Trophoblast cell (in vitro differentiated cells and primary cell): ENCODE measurements at regions not wholly inside any gene's neighbourhood (a gene's known extent, or its start where the extent isn't known, plus 50 kb on each side); places are given as distances from the start of the nearest gene placed in this dataset.
A peak's percentile ranks its signal among the peaks of the same experiment; 100 is the strongest.

Experiments
- DNase-seq, 2 donors: peaks; one replicate each; pipeline ENCODE4 v3.0.0-alpha.2; 2016
- H2AFZ ChIP-seq: 2 replicates; pipeline ENCODE4 v1.6.1; 2013; ENCODE audit warnings: low read length, moderate library complexity, mild to moderate bottlenecking; ENCODE audit not compliant: insufficient read depth, poor library complexity
- H2AK5ac ChIP-seq: 2 replicates; pipeline ENCODE4 v1.6.1; 2013; ENCODE audit warnings: mild to moderate bottlenecking, low read length
- H2BK120ac ChIP-seq: 2 replicates; pipeline ENCODE4 v1.6.1; 2013; ENCODE audit warnings: low read length, mild to moderate bottlenecking, moderate library complexity; ENCODE audit not compliant: insufficient read depth, poor library complexity
- H2BK12ac ChIP-seq: 2 replicates; pipeline ENCODE4 v1.6.1; 2013; ENCODE audit warnings: mild to moderate bottlenecking, low read length, moderate library complexity
- H2BK5ac ChIP-seq: 2 replicates; pipeline ENCODE4 v1.6.1; 2013; ENCODE audit warnings: low read length, low read depth, moderate library complexity, mild to moderate bottlenecking; ENCODE audit not compliant: poor library complexity
- H3K14ac ChIP-seq: 2 replicates; pipeline ENCODE4 v1.6.1; 2013; ENCODE audit warnings: mild to moderate bottlenecking, low read length
- H3K18ac ChIP-seq: 2 replicates; pipeline ENCODE4 v1.6.1; 2013; ENCODE audit warnings: mild to moderate bottlenecking, low read length
- H3K23ac ChIP-seq: 2 replicates; pipeline ENCODE4 v1.6.1; 2013; ENCODE audit warnings: low read length
- H3K27ac ChIP-seq: 2 replicates; pipeline ENCODE4 v1.5.1; 2013; ENCODE audit warnings: low read depth, mild to moderate bottlenecking, inconsistent platforms, low read length, moderate library complexity
- H3K27me3 ChIP-seq: 2 replicates; pipeline ENCODE4 v1.6.1; 2013; ENCODE audit warnings: inconsistent platforms, mild to moderate bottlenecking, low read length, moderate library complexity; ENCODE audit not compliant: insufficient read depth
- H3K36me3 ChIP-seq, 2 experiments: 1 replicate in 1 of 2; 2 replicates in 1 of 2; pipeline ENCODE4 v1.6.1; 2013; ENCODE audit warnings: low read length in 2 of 2, mild to moderate bottlenecking in 2 of 2, moderate library complexity in 1 of 2; ENCODE audit not compliant: insufficient read depth in 2 of 2, control insufficient read depth in 1 of 2
- H3K4ac ChIP-seq: 2 replicates; pipeline ENCODE4 v1.6.1; 2013; ENCODE audit warnings: low read depth, mild to moderate bottlenecking, low read length, moderate library complexity
- H3K4me1 ChIP-seq, 2 experiments: 1 replicate in 1 of 2; 2 replicates in 1 of 2; pipeline ENCODE4 v1.6.1; 2013; ENCODE audit warnings: low read length in 2 of 2, mild to moderate bottlenecking in 2 of 2, moderate library complexity in 1 of 2; ENCODE audit not compliant: insufficient read depth in 2 of 2, control insufficient read depth in 1 of 2
- H3K4me2 ChIP-seq: 2 replicates; pipeline ENCODE4 v1.6.1; 2013; ENCODE audit warnings: inconsistent platforms, mild to moderate bottlenecking, low read length, moderate library complexity
- H3K4me3 ChIP-seq: 2 replicates; pipeline ENCODE4 v1.5.1; 2013; ENCODE audit warnings: mild to moderate bottlenecking, low read depth, low read length, inconsistent platforms
- H3K79me1 ChIP-seq: one replicate; pipeline ENCODE4 v1.6.1; 2013; ENCODE audit warnings: low read length
- H3K79me2 ChIP-seq: 2 replicates; pipeline ENCODE4 v1.6.1; 2013; ENCODE audit warnings: low read length, mild to moderate bottlenecking; ENCODE audit not compliant: control insufficient read depth, insufficient read depth, poor library complexity
- H3K9ac ChIP-seq: 2 replicates; pipeline ENCODE4 v1.6.1; 2013; ENCODE audit warnings: mild to moderate bottlenecking, low read length
- H3K9me3 ChIP-seq: 2 replicates; pipeline ENCODE4 v1.6.1; 2013; ENCODE audit warnings: low read depth, mild to moderate bottlenecking, control low read depth, inconsistent platforms, low read length; ENCODE audit not compliant: insufficient read depth
- H4K12ac ChIP-seq: 2 replicates; pipeline ENCODE4 v1.6.1; 2013; ENCODE audit warnings: low read depth, mild to moderate bottlenecking, low read length, moderate library complexity
- H4K8ac ChIP-seq: 2 replicates; pipeline ENCODE4 v1.6.1; 2013; ENCODE audit warnings: low read depth, mild to moderate bottlenecking, low read length, moderate library complexity
- H4K91ac ChIP-seq: one replicate; pipeline ENCODE4 v1.6.1; 2013; ENCODE audit warnings: low read depth, mild to moderate bottlenecking, low read length, moderate library complexity
- WGBS: extraction: QIAGEN DNeasy Blood & Tissue Kit; methylation state at CpG from one replicate; pipeline ENCODE4 v1.1.7; 2013; ENCODE audit warnings: missing lambda C conversion rate; ENCODE audit not compliant: insufficient read length, insufficient coverage; ENCODE audit errors: extremely low coverage; 5-methylcytosine and 5-hydroxymethylcytosine counted together

DNA sequence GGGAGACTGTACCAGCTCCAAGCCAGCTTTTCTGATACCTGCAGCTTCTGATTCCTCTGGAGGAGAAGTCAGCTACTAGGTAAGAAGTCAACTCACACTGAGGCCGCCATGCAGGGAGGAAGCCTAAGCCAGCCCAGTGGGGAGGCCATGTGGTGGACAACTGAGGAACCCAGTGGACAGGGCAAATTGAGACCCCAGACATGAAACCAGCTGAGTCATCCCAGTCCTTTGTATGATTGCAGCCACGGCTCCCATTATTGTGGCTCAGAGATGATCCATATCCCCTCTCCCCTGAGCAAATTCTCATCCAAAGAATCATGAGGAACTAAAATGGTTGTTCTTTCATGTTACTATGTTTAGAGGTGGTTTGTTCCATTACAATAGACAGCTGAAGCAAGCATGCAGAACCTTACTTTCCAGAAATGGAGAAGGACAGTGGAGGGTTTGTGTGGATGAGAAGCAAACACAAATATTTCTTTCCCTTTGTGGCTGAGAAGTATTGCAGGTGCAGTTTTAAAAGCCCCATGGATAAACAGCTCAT is 1147.3 kb upstream of the TMEM132C start:
- Histone ChIP-seq H3K27ac (no peak overlapping the region), H3K4me3 (no peak overlapping the region), H2BK5ac (no peak overlapping the region), H3K23ac (no peak overlapping the region), H3K27me3 (no peaks in the 10 kb centered on the region), H3K79me2 (no peaks in the 10 kb centered on the region), H4K8ac (no peak overlapping the region), H2AK5ac (no peak overlapping the region), H3K9ac (no peak overlapping the region), H4K91ac (no peak overlapping the region), H3K9me3 (peaks cover 2% of the 10 kb centered on the region), H3K4me1 (no peaks in the 10 kb centered on the region), H2BK120ac (no peak overlapping the region), H3K36me3 (no peaks in the 10 kb centered on the region), H3K14ac (no peak overlapping the region), H3K79me1 (no peaks in the 10 kb centered on the region), H3K4me2 (no peak overlapping the region), H4K12ac (no peak overlapping the region), H3K4ac (no peak overlapping the region), H3K18ac (no peak overlapping the region), H2BK12ac (no peak overlapping the region), H2AFZ (no peak overlapping the region)
- no CpG with 5 or more reads among the region's 2 CpGs for WGBS
- no peak for DNase-seq

DNA sequence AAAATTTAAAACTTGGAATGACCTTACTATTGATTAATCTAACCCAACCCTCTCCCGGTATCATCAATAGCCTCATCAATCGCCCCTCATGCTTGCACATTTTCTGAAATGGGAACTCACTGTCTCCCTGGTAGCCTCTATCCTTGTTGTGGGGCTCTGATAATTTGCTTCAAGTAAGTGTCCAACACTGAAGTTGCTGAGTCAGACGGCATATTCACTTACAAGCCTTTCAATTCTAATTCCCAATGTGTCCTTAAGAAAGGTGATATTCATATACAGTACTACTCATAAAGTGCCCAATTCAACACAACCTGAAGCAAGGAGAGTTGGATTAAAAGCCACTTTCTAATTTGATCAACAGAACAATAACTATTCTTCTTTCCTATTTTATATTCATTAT is 1146.1 kb upstream of the TMEM132C start:
- Histone ChIP-seq H2AFZ (no peak overlapping the region), H3K27me3 (no peaks in the 10 kb centered on the region), H3K4ac (no peak overlapping the region), H3K14ac (no peak overlapping the region), H3K4me2 (no peak overlapping the region), H3K4me1 (peaks cover 0 to 3% of the 10 kb centered on the region in 2 experiments), H3K79me1 (no peaks in the 10 kb centered on the region), H4K8ac (no peak overlapping the region), H4K12ac (no peak overlapping the region), H3K4me3 (no peak overlapping the region), H4K91ac (no peak overlapping the region), H3K27ac (no peak overlapping the region), H3K9me3 (peaks cover 2% of the 10 kb centered on the region), H2BK12ac (no peak overlapping the region), H3K36me3 (no peaks in the 10 kb centered on the region), H3K9ac (no peak overlapping the region), H2AK5ac (no peak overlapping the region), H3K79me2 (no peaks in the 10 kb centered on the region), H2BK5ac (no peak overlapping the region), H2BK120ac (no peak overlapping the region), H3K18ac (no peak overlapping the region), H3K23ac (no peak overlapping the region)
- DNase-seq, result no peak
- no CpG with 5 or more reads among the region's 3 CpGs for WGBS

DNA sequence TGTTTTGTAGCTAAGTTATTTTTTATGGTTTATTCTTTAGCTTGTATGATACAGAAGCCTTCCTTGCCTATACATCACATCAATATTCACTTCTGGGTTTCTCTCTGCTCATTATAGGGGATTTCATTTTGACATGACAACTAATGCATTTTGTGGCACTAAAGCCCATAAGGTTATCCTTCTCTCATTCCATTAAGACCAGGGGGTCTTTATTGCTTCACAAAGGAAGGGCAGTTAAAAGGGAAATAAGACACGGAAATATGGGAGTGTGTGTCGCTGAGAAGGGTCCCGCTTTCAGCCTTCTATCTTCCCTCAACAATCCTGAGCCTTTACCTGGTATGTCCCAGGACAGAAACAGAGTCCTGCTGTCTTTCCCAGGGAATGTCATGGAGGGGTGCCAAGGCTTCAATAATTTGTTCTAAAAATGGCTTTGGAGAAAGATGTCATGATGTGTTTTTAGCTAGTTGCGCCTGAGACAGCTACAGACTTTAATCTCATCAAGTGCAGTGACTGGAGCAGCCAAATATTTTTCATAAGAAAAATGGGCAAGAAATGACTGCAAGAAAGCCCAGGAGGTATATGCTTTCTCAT is 1145.4 kb upstream of the TMEM132C start:
- Histone ChIP-seq H3K4me1 (peaks cover 0 to 6% of the 10 kb centered on the region in 2 experiments), H3K4ac (no peak overlapping the region), H4K91ac (no peak overlapping the region), H3K9me3 (peaks cover 2% of the 10 kb centered on the region), H3K27ac (no peak overlapping the region), H4K12ac (no peak overlapping the region), H3K79me1 (no peaks in the 10 kb centered on the region), H3K4me3 (no peak overlapping the region), H2AFZ (no peak overlapping the region), H2AK5ac (no peak overlapping the region), H3K18ac (no peak overlapping the region), H3K27me3 (no peaks in the 10 kb centered on the region), H2BK5ac (no peak overlapping the region), H3K14ac (no peak overlapping the region), H2BK120ac (no peak overlapping the region), H2BK12ac (no peak overlapping the region), H4K8ac (no peak overlapping the region), H3K23ac (no peak overlapping the region), H3K9ac (no peak overlapping the region), H3K79me2 (no peaks in the 10 kb centered on the region), H3K36me3 (no peaks in the 10 kb centered on the region), H3K4me2 (no peak overlapping the region)
- WGBS, result no CpG with 5 or more reads among the region's 4 CpGs
- no peak for DNase-seq

DNA sequence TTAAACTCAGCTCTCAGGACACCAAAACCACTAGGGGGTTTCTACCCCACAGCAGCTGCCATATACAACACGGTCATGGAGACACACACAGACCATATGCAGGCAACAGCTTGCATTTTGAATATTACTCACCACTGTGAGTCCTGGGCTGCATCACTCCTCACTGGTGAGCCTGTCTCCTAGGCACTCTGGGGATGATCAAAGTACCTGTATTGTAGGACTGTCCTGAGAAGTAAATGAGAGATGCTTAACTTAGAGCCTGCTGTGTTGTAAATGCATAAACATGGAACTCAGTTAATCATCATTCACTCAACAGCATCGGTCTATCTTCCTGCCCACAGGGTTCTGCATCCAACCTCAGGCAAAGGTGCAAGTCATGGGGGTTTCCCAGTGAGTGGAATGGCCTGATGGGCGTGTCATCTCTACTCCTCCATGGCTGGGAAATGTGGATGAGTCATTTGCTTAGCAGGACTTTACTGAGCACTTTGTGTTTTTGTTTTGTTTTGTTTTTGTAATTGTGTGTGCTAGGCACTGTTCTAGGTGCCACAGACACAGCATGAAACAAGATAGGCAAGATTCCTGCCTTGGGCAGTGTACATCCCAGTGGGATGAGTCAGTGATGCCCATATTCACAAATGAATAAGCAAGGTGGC is 1141.2 kb upstream of the TMEM132C start:
- no CpG with 5 or more reads among the region's 3 CpGs for WGBS
- Histone ChIP-seq H3K36me3 (no peaks in the 10 kb centered on the region), H2BK5ac (no peak overlapping the region), H2BK12ac (no peak overlapping the region), H3K4me3 (no peak overlapping the region), H4K91ac (no peak overlapping the region), H3K9ac (no peak overlapping the region), H2AFZ (no peak overlapping the region), H4K8ac (no peak overlapping the region), H3K27ac (no peak overlapping the region), H3K4me1 (peaks cover 0 to 6% of the 10 kb centered on the region in 2 experiments), H2AK5ac (no peak overlapping the region), H3K27me3 (no peaks in the 10 kb centered on the region), H3K9me3 (no peaks in the 10 kb centered on the region), H3K79me2 (no peaks in the 10 kb centered on the region), H4K12ac (no peak overlapping the region), H3K23ac (no peak overlapping the region), H2BK120ac (no peak overlapping the region), H3K18ac (no peak overlapping the region), H3K4me2 (no peak overlapping the region), H3K79me1 (no peaks in the 10 kb centered on the region), H3K4ac (no peak overlapping the region), H3K14ac (no peak overlapping the region)
- DNase-seq, result peak; percentile 87 to 94
